ENCODE measurements at regions not wholly inside any gene's neighbourhood (a gene's known extent, or its start where the extent isn't known, plus 50 kb on each side); places are given as distances from the start of the nearest gene placed in this dataset.
"Not testable (repeated sequence)": the region's sequence is repeated elsewhere in the genome, so short reads cannot be mapped to it uniquely, and the experiment has no call there.

DNA sequence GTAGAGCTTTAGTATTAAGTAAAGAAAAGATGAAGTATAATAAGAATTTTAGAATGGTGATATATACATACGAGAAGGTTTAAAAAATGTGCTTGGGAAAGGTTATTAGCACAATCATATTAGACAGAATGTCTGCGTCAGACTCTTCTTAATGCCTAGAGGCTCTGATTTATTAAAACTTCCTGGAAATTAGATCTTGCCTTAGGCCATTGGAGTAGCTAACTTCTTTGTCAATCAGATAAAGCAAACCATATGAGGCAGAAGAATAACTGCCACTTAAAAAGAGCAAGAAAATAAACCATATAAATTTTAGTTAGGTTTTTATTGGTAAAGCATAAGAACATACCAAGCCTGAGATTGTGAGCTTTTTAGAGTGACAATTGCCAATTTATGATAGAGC is 309.1 kb downstream of the TLL1 start:
- in situ Hi-C loops (cut with MboI; ENCODE audit: low sequenced_read_pairs, unreplicated experiment) = no loop called here
- TF ChIP-seq, protein P1, sequence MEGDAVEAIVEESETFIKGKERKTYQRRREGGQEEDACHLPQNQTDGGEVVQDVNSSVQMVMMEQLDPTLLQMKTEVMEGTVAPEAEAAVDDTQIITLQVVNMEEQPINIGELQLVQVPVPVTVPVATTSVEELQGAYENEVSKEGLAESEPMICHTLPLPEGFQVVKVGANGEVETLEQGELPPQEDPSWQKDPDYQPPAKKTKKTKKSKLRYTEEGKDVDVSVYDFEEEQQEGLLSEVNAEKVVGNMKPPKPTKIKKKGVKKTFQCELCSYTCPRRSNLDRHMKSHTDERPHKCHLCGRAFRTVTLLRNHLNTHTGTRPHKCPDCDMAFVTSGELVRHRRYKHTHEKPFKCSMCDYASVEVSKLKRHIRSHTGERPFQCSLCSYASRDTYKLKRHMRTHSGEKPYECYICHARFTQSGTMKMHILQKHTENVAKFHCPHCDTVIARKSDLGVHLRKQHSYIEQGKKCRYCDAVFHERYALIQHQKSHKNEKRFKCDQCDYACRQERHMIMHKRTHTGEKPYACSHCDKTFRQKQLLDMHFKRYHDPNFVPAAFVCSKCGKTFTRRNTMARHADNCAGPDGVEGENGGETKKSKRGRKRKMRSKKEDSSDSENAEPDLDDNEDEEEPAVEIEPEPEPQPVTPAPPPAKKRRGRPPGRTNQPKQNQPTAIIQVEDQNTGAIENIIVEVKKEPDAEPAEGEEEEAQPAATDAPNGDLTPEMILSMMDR (IDR thresholded peaks at IDR 0.05; ENCODE audit: borderline replicate concordance, control extremely low read depth, extremely low read depth, insufficient read depth, missing control alignments) = no peak
- DNase-seq (ENCODE audit: low spot score) = no peak

DNA sequence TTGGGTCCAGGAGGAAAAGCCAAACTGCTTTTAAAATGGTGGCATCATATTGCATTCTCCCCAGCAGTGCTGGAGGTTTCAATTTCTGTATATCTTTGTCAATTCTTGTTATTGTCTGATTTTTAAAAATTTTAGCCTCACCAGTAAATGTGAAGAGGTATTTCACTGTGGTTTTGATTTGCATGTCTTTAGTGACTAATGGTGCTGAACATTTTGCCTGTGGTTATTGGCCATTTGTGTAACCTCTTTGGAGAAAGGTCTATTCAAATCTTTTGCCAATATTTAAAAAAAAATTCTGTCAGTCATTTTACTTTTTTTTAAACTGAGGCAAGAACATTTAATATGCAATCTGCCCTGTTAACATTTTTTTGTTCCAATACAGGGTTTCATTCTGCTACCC is 322.1 kb downstream of the TLL1 start:
- in situ Hi-C loops (cut with MboI; ENCODE audit: low sequenced_read_pairs, unreplicated experiment) = no loop called here
- DNase-seq (ENCODE audit: low spot score) = no peak
- TF ChIP-seq, protein P1 (IDR thresholded peaks at IDR 0.05; ENCODE audit: borderline replicate concordance, control extremely low read depth, extremely low read depth, insufficient read depth, missing control alignments) = no peak

DNA sequence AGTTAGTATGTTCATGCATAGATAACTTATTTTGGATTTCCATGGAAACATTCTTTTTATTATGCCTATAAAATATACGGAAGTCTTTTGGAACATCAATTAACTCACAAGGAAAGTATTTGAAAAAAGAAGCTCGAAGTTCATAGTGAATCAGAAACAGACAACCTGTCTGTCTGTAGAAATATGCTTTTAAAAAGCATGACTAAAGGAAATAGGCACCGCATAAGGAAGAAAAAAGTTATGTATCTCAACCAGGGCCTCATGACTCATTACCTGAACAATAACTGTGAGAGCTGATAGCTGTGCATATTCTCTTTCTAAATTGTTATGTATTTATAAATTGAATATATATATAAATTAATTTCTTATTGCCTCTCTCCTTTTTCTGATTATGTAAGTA is 324.1 kb downstream of the TLL1 start:
- TF ChIP-seq, protein P1 (IDR thresholded peaks at IDR 0.05; ENCODE audit: borderline replicate concordance, control extremely low read depth, extremely low read depth, insufficient read depth, missing control alignments) = no peak
- in situ Hi-C loops (cut with MboI; ENCODE audit: low sequenced_read_pairs, unreplicated experiment) = no loop called here
- DNase-seq (ENCODE audit: low spot score) = no peak

DNA sequence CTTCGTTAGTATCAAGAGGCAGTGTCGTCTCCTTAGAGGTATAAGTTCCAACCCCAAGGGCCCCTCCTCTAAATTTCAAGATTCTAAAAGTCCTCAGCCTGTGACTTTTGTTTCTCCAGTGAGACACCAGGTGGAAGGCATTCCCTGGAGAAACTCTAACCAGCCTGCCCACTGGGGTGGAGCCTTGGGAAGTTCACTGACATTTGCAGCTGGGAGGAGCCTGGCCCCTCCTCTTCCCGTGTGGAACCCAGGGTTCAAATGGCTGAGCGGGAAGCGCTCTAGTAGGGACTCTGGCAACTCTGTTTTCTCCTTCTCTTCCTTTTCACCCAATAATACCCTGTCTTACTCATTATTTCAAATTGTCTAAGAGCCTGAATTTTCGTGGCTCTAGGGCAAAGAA is 325.0 kb downstream of the TLL1 start:
- in situ Hi-C loops (cut with MboI; ENCODE audit: low sequenced_read_pairs, unreplicated experiment) = no loop called here
- DNase-seq (ENCODE audit: low spot score) = no peak
- TF ChIP-seq, protein P1 (IDR thresholded peaks at IDR 0.05; ENCODE audit: borderline replicate concordance, control extremely low read depth, extremely low read depth, insufficient read depth, missing control alignments) = no peak

DNA sequence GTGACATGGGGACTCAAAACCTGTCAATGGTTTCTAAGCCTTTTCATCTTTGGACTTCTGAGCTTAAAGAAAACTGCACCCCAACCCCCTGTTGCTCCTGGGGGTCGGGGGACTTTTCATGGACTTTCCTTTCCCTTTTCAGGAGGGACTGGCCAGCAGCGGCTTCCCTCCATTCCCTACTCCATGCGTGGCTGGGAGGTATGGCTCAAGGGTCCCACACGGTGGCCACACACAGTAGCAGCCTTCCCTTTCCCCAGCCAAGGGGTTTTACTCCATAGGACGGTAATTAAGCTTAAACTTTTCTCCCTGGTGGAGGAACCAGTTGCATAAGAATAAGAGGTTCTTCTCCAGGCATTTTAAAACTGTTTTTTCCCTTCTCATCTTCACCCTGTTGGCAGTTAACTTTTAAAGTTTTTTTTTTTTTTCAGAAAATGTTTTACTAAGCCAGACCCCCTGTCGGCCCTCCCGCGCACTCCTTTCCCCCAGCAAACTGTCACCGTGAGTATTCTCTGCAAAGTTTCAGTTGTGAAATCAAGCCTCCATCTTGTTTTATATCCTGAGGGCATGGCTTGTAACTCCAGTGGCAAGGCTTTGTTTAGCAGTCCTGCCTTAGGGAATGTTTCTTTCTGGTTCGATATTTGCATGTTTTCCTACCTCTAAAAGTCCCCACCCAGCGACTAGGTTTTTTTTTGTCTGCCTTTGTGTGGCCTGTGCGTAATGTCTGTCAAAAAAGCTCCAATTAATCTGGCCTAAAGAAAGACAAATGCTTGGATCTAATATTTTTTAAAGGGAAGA is 325.7 kb downstream of the TLL1 start:
- TF ChIP-seq, protein P1 (IDR thresholded peaks at IDR 0.05; ENCODE audit: borderline replicate concordance, control extremely low read depth, extremely low read depth, insufficient read depth, missing control alignments) = no peak
- no peak for DNase-seq (ENCODE audit: low spot score)
- in situ Hi-C loops (cut with MboI; ENCODE audit: low sequenced_read_pairs, unreplicated experiment) = no loop called here

DNA sequence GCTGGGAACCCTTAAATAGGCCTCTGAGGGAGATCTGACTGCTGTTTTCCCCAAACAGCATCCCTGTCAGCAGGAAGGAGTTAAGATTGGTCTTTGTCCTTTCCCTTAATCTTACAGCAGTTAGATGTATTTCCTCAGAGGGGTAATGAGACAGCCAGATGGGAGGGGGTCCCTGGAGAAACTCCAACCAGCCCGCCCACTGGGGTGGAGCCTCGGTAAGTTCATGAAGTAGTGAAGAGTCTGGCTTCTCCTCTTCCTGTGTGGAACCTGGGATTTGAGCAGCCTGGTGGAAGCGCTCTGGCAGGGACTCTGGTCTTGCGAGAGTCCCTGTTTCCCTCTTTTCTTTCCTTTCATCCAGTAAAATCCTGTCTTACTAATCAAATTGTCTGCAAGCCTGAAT is 330.0 kb downstream of the TLL1 start:
- TF ChIP-seq, protein P1 (IDR thresholded peaks at IDR 0.05; ENCODE audit: borderline replicate concordance, control extremely low read depth, extremely low read depth, insufficient read depth, missing control alignments) = no peak
- in situ Hi-C loops (cut with MboI; ENCODE audit: low sequenced_read_pairs, unreplicated experiment) = no loop called here
- no peak for DNase-seq (ENCODE audit: low spot score)

DNA sequence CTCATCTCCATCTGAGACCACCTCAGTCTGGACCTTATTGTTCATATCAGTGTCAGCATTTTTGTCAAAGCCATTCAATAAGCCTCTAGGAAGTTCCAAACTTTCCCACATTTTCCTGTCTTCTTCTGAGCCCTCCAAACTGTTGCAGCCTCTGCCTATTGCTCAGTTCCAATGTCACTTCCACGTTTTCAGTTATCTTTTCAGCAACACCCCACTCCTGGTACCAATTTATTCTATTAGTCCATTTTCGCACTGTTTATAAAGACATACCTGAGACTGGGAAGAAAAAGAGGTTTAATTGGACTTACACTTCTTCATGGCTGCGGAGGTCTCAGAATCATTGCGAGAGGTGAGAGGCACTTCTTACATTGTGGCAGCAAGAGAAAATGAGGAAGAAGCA is 339.3 kb downstream of the TLL1 start:
- in situ Hi-C loops (cut with MboI; ENCODE audit: low sequenced_read_pairs, unreplicated experiment); DNase-seq (ENCODE audit: low spot score): not testable (repeated sequence)
